ENCODE measurements at regions not wholly inside any gene's neighbourhood (a gene's known extent, or its start where the extent isn't known, plus 50 kb on each side); places are given as distances from the start of the nearest gene placed in this dataset.

- no peak for TF ChIP-seq CTCF (IDR thresholded peaks at IDR 0.05)
- TF ChIP-seq POLR2A (IDR thresholded peaks at IDR 0.05): no peak
Measured at GRCh38 chr9:624935-625500, 216.5 kb upstream of the DMRT1 start.

Data from body of pancreas (tissue), 4 donors.